SK-N-SH treated with all-trans-retinoic acid at 6 μM for 48 hours (cell line): ENCODE measurements at regions not wholly inside any gene's neighbourhood (a gene's known extent, or its start where the extent isn't known, plus 50 kb on each side); places are given as distances from the start of the nearest gene placed in this dataset.

Source experiments
- ATAC-seq: fragments of 200-7000 bp; cut with Tn5 transposase; 3 replicates; pipeline ENCODE4 v1.9.1; 2020; ENCODE audit warnings: mild to moderate bottlenecking, moderate library complexity
- ARNTL ChIP-seq: fragments of 450-650 bp; formaldehyde crosslinking; IDR thresholded peaks from 2 replicates; pipeline ENCODE4 v1.5.0; 2020; ENCODE audit warnings: low read depth, mild to moderate bottlenecking, moderate library complexity, borderline replicate concordance
- BACH2 ChIP-seq: fragments of 250-450 bp; sonication (Bioruptor Pico); IDR thresholded peaks from 2 replicates; pipeline ENCODE4 v1.9.0; 2021; ENCODE audit warnings: mild to moderate bottlenecking, borderline replicate concordance
- CSDC2 ChIP-seq: fragments of 250-450 bp; sonication (Bioruptor Pico); IDR thresholded peaks from 2 replicates; pipeline ENCODE4 v1.5.0; 2020; ENCODE audit warnings: mild to moderate bottlenecking, moderate library complexity
- CSRNP3 ChIP-seq: fragments of 250-450 bp; sonication (Bioruptor Pico); IDR thresholded peaks from 2 replicates; pipeline ENCODE4 v1.5.1; 2021; ENCODE audit warnings: mild to moderate bottlenecking, moderate library complexity
- ESRRG ChIP-seq: fragments of 250-450 bp; sonication (Bioruptor Pico); IDR thresholded peaks from 2 replicates; pipeline ENCODE4 v1.6.1; 2021; ENCODE audit warnings: mild to moderate bottlenecking
- ISL1 ChIP-seq: fragments of 250-450 bp; sonication (Bioruptor Pico); IDR thresholded peaks from 2 replicates; pipeline ENCODE4 v2.1.2; 2022; ENCODE audit warnings: mild to moderate bottlenecking, moderate library complexity
- PATZ1 ChIP-seq: fragments of 250-450 bp; sonication (Bioruptor Pico); IDR thresholded peaks from 2 replicates; pipeline ENCODE4 v1.8.0; 2020; ENCODE audit warnings: mild to moderate bottlenecking, moderate library complexity, borderline replicate concordance
- POU6F1 ChIP-seq: fragments of 250-450 bp; sonication (Bioruptor Pico); IDR thresholded peaks from 2 replicates; pipeline ENCODE4 v1.8.0; 2021; ENCODE audit warnings: low read depth, mild to moderate bottlenecking, moderate library complexity, borderline replicate concordance
- PPARA ChIP-seq: fragments of 250-450 bp; sonication (Bioruptor Pico); IDR thresholded peaks from 2 replicates; pipeline ENCODE4 v1.5.0; 2020; ENCODE audit warnings: mild to moderate bottlenecking, borderline replicate concordance
- SNAI2 ChIP-seq: fragments of 250-450 bp; sonication (Bioruptor Pico); IDR thresholded peaks from 2 replicates; pipeline ENCODE4 v1.5.0; 2020; ENCODE audit warnings: mild to moderate bottlenecking, moderate library complexity
- TCF4 ChIP-seq: fragments of 250-450 bp; sonication (Bioruptor Pico); IDR thresholded peaks from 2 replicates; pipeline ENCODE4 v1.8.0; 2021; ENCODE audit warnings: mild to moderate bottlenecking, moderate library complexity, borderline replicate concordance
- TOX ChIP-seq: fragments of 250-450 bp; sonication (Bioruptor Pico); IDR thresholded peaks from 2 replicates; pipeline ENCODE4 v1.8.0; 2021; ENCODE audit warnings: mild to moderate bottlenecking, moderate library complexity, borderline replicate concordance
- TSHZ2 ChIP-seq: fragments of 250-450 bp; sonication (Bioruptor Pico); IDR thresholded peaks from 2 replicates; pipeline ENCODE4 v1.5.0; 2020; ENCODE audit warnings: mild to moderate bottlenecking, moderate library complexity
- ZC3H10 ChIP-seq: fragments of 250-450 bp; sonication (Bioruptor Pico); IDR thresholded peaks from 2 replicates; pipeline ENCODE4 v1.5.1; 2021; ENCODE audit warnings: mild to moderate bottlenecking, moderate library complexity
- ZFP30 ChIP-seq: fragments of 450-650 bp; formaldehyde crosslinking; IDR thresholded peaks from 2 replicates; pipeline ENCODE4 v1.5.0; 2022; ENCODE audit warnings: mild to moderate bottlenecking, moderate library complexity
- ZNF565 ChIP-seq: fragments of 450-650 bp; formaldehyde crosslinking; conservative IDR thresholded peaks from 2 replicates; pipeline ENCODE4 v1.5.0; 2020; ENCODE audit warnings: low read depth, mild to moderate bottlenecking, moderate library complexity
- ZNF70 ChIP-seq: fragments of 450-650 bp; formaldehyde crosslinking; IDR thresholded peaks from 2 replicates; pipeline ENCODE4 v1.5.0; 2020; ENCODE audit warnings: mild to moderate bottlenecking, moderate library complexity
- ZNF8 ChIP-seq: fragments of 450-650 bp; formaldehyde crosslinking; IDR thresholded peaks from 2 replicates; pipeline ENCODE4 v1.5.0; 2020; ENCODE audit warnings: mild to moderate bottlenecking, moderate library complexity

GRCh38 chr7:23942032-23942431, 232.0 kb downstream of the STK31 start (continued):
- no peak for TF ChIP-seq POU6F1 (CRISPR knock-in tag)
- TF ChIP-seq CSDC2 (CRISPR knock-in tag), result no peak

- TF ChIP-seq CSRNP3 (no peak), TCF4 (CRISPR knock-in tag) (no peak)
- no peak for ATAC-seq
Measured at GRCh38 chr7:23944131-23944530, 234.1 kb downstream of the STK31 start.

GRCh38 chr7:23945472-23945871, 235.5 kb downstream of the STK31 start:
- ATAC-seq, result no peak
- TF ChIP-seq ARNTL (CRISPR knock-in tag) (no peak), PATZ1 (no peak), ZC3H10 (CRISPR knock-in tag) (no peak), PPARA (no peak), ZFP30 (CRISPR knock-in tag) (no peak), ESRRG (no peak), CSRNP3 (no peak), TSHZ2 (no peak), ZNF565 (CRISPR knock-in tag) (no peak), SNAI2 (CRISPR knock-in tag) (no peak)

- ATAC-seq, result no peak
- TF ChIP-seq ISL1 (CRISPR knock-in tag) (no peak), ZNF8 (CRISPR knock-in tag) (no peak), CSRNP3 (no peak), TSHZ2 (no peak), PATZ1 (no peak), BACH2 (CRISPR knock-in tag) (no peak), ZNF565 (CRISPR knock-in tag) (no peak), ARNTL (CRISPR knock-in tag) (no peak), CSDC2 (CRISPR knock-in tag) (no peak), TCF4 (CRISPR knock-in tag) (no peak), ZNF70 (CRISPR knock-in tag) (no peak), TOX (CRISPR knock-in tag) (no peak), SNAI2 (CRISPR knock-in tag) (no peak)
Measured at GRCh38 chr7:23955145-23955544, 245.1 kb downstream of the STK31 start.
